Stimulated activated CD8-positive, alpha-beta memory T cell treated with anti-CD3 and anti-CD28 coated beads, Interleukin-2, amount 100 ng/mL, for 48 hours (primary cell): ENCODE measurements at regions not wholly inside any gene's neighbourhood (a gene's known extent, or its start where the extent isn't known, plus 50 kb on each side); places are given as distances from the start of the nearest gene placed in this dataset.

Source experiments
- DNase-seq, 2 donors: peaks; one replicate each; pipeline ENCODE4 v3.0.0-alpha.2; 2020; ENCODE audit warnings: low read depth in 2 of 2

DNA sequence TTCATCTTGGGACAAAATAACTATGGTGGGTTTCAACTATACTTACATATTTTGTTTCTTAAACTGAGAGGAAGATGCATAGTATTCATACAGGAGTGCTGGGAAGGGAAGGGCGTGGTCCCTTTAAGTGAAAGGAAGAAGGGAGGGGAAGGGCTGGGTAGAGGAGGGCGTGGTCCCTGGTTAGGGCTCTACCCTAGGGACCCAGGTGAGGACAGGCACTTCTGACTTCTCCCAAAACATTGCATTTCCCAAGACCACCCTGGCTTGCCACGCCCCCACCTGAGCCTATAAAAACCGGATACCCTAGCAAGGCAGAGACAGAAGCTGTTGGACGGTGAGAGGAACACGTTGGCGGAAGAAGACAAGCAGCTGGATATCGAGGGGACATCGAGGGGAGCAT is 157.6 kb upstream of the PLXNA4 start:
- no peak for DNase-seq

DNA sequence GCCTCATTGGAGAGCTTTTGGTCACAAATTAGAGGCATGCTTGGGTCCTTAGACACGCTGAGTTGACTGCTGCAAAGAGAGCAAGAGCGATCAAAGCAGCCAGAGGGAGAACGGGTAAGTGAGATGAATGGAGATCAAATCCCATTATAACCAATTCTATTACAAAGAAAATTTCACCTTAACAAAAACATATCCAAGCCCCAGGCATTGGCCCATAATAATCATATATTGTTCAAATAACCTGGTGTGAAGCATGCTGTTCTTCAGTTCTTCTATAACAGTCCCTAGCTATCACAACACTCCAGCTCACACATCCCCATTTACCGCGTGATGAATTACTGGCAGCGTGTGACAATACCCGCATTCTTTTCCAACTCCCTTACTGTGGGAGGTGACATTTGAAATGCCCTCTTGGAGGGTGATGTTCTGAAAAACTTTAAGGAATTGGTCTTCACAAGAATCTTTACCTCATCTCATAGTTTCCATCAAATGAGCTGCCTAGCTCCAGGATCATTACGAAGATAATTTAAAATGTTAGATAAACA is 156.1 kb upstream of the PLXNA4 start:
- no peak for DNase-seq

DNA sequence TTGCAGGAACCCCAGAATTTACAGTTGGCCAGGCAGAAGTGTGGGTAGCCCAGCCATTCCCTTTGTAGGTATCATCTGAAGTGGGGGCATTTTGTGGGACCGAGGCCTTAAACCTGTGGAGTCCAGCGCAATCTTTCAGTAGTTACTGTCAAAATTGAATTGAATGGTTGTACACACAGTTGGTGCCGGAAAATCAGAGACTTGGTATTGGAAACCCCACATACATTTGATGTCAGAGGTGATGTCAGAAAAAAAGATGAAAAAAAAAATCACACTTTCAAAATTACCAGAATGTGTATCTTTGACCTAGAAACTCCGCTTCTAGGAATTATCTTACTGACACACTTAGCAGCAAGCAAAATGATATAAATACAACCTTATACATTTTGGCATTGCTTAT is 153.8 kb upstream of the PLXNA4 start:
- DNase-seq, result no peak

DNA sequence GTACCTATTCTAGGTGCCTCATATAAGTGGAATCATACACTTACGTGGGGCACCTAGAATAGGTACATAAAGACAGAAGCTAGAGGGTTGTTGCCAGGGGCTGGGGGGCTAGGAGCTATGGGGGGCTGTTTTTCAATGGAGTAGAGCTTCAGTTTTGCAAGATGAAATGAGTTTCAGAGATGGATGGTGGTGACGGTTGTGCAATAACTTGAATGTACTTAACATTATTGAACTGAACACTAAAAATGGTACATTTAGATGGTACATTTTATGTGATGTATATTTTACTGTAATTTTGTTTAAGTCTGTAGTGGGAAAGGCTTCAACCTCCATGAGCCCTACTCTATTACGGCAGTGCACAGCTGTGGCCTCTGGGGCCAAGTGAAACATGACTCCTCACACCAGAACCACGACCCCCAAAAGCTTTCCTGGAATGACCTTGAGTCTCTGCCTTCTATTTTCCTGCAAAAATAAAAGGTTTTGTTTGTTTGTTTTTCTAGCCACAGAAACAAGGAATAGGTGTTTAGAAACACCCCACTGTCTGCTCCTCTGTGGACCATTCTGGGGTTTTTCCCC is 147.3 kb upstream of the PLXNA4 start:
- DNase-seq, result no peak

DNA sequence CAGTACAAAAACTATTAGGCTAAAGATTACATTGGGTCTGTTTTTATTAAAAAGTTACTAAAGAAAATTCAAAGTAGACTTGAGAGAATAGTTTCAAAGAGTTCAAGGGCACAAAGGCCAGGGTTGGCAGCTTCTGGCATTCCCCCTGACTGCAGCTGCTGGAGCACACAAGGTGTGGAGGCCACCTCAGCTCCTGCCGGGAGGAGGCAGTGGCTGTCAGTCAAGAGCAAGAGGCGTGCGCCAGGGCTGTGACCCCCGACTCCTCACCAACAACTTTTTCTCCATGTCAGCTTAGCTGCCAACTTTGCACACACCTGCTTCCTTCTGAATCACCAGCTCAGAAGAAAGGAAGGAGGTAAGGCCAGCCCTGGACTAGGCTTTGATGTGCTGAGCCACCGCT is 144.6 kb upstream of the PLXNA4 start:
- DNase-seq, result no peak

- DNase-seq, result no peak
These were observed 137.6 kb upstream of the PLXNA4 start for GRCh38 chr7:132713893-132714292.

- peak in 1 of 2 donors; percentile 1 for DNase-seq
These were observed 133.8 kb upstream of the PLXNA4 start for GRCh38 chr7:132709971-132710567.

DNA sequence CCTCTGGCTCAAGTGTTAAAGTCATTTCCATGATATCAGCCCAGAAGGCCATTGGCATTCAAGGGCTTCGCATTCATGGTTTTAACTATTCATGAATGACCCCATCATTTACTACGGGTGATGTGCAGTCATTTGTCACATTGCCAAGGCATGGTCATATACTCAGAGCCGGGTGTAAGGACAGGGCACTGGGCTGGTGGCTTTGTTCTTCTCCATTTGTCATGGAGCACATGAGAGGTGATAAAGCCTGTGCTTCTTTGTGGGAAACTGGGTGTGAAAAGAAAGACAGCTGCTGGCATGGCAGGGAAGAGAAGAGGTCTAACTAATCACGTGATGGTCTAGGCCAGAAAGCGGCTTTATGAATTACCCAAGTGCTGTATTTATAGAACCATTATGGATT is 132.2 kb upstream of the PLXNA4 start:
- no peak for DNase-seq

GRCh38 chr7:132705146-132705545 is 128.9 kb upstream of the PLXNA4 start:
- no peak for DNase-seq

- DNase-seq, result no peak
These were observed 127.5 kb upstream of the PLXNA4 start for GRCh38 chr7:132703742-132704141.

DNA sequence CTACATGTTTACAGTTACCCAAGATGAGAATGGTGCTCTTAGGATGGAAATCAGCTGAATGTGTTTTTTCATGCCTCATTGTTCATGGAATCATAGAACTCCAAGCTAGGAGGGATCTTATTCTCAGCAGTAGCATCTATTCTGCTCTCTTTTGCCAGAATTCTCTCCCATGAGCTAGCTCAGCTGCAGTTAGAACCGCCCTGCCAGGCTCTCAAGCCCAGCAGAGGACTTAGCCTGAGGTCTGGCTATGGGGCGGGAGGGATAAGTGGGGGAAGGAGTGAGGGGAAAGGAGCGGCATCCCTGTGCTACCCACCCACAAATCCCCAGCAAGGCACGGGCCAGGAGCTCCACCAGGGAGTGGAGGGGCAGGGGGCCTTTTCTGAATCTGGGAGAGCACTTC is 120.7 kb upstream of the PLXNA4 start:
- DNase-seq, result no peak

DNA sequence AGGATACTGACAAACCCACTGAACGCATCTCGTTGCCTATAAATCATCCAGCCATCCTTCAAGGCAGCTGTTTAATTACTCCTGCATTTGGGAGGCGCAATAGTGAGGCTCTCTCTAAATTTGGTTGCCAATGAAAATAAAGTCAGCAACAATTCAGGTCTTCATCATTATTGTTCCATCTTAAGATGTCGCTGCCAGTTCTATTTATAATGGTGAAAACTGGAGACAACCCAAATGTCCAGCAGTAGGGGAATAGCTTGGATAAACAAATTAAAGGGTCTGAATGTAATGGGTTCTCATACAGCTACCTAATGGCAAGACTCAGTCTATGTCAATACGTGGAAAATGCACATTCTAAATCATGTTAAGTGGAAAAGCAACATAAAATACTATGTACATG is 120.1 kb upstream of the PLXNA4 start:
- no peak for DNase-seq

GRCh38 chr7:132691201-132691600 is 114.9 kb upstream of the PLXNA4 start:
- no peak for DNase-seq

GRCh38 chr7:132690174-132690573 is 113.9 kb upstream of the PLXNA4 start:
- DNase-seq, result no peak

GRCh38 chr7:132687981-132688383 is 111.7 kb upstream of the PLXNA4 start:
- no peak for DNase-seq

- DNase-seq, result no peak
These were observed 110.7 kb upstream of the PLXNA4 start for GRCh38 chr7:132687016-132687415.

- no peak for DNase-seq
These were observed 109.0 kb upstream of the PLXNA4 start for GRCh38 chr7:132685277-132685676.

DNA sequence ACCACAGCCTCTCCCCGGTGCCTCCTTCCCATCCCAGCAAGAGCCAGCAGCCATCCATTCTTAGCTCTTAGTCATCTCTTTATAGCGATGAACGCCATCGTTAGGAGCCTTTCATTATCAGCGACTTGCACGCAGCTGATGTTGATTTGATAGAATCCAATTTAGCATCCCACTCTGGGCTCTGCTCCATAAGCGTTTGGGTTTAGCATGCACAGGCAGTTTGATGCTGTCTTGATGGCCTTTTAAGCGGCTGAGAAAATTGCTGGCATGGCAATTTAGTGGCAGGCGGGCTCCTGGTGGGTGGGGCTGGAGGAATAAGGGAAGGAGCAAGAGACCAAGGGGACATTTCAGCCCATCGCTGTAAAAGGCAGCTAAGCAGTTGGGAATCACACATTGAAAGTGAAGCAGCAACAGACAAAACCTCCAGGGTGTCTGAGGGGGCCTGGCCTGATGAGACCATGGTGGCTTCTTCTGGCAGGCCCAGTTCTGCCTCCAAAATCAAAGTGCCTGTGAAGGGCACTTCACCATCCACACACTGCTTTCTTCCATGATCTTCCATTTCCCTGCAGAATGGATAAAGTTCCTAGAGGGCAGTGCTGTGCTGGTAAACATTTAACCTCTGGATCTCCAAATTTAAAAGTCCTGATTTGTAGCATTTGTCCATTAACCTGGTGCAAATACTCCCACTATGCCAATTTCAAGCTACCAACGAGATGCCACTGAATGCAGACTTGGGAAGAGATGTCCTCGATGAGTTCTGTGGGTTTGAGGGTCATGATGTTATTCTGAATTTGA is 107.8 kb upstream of the PLXNA4 start:
- no peak for DNase-seq

DNA sequence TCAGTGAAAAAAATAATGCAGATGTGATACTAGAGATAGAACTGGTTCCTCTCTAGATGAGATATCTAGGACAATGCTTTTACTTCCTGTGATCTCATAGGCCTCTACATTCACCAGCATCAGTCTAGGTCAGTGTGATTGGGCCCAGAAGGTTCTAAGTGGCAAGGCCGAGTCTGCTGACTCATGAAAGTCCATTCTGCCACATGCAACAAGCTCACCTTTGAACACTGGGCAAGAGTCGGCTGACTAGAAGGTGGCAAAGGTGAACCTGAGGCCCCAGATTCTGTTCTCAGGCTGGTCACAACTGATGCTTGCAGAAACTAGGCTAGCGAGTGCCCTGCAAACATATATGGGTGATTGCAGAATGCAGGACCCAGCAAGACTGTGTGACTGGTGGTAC is 105.7 kb upstream of the PLXNA4 start:
- no peak for DNase-seq

DNA sequence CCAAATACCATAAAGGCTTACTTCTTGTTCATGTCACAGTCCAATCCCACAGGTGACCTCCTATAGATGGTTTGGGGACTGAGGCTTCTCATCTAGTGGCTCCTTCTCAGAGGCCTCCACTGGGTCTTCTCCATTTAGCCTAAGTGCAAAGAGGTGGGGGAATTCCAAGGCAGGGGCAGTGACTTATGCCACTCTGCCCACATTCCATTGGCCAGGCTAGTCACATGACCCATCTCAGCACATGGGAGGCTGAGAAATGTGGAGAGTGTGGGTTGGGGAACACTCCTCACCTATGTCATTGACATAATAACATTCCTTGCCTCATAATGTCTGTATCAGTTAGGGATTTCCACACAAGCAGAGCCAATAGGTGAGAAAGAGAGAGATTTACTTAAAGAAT is 104.3 kb upstream of the PLXNA4 start:
- no peak for DNase-seq

GRCh38 chr7:132678656-132679055 is 102.4 kb upstream of the PLXNA4 start:
- no peak for DNase-seq

GRCh38 chr7:132677918-132678317 is 101.6 kb upstream of the PLXNA4 start:
- DNase-seq, result no peak
